Activated CD8-positive, alpha-beta memory T cell treated with anti-CD3 and anti-CD28 coated beads for 48 hours (primary cell): ENCODE measurements at regions not wholly inside any gene's neighbourhood (a gene's known extent, or its start where the extent isn't known, plus 50 kb on each side); places are given as distances from the start of the nearest gene placed in this dataset.

Source experiments
- DNase-seq, 3 experiments: peaks; one replicate each; pipeline ENCODE4 v3.0.0-alpha.2; 2020; ENCODE audit warnings: low read depth in 2 of 3, low spot score in 2 of 3

- DNase-seq: no peak
These were observed 304.9 kb upstream of the DUSP10 start for GRCh38 chr1:222046684-222047263.

- no peak for DNase-seq
These were observed 303.9 kb upstream of the DUSP10 start for GRCh38 chr1:222045786-222046185.

GRCh38 chr1:222045236-222045635 lies 303.3 kb upstream of the DUSP10 start:
- no peak for DNase-seq

- DNase-seq: no peak
These were observed 301.8 kb upstream of the DUSP10 start for GRCh38 chr1:222043444-222044292.

- DNase-seq: no peak
These were observed 300.2 kb upstream of the DUSP10 start for GRCh38 chr1:222042120-222042519.

GRCh38 chr1:222040955-222041354 lies 299.1 kb upstream of the DUSP10 start:
- no peak for DNase-seq

- DNase-seq: no peak
These were observed 298.4 kb upstream of the DUSP10 start for GRCh38 chr1:222040121-222040805.

GRCh38 chr1:222038971-222039370 lies 297.1 kb upstream of the DUSP10 start:
- DNase-seq: no peak

- no peak for DNase-seq
These were observed 295.8 kb upstream of the DUSP10 start for GRCh38 chr1:222037720-222038119.

- DNase-seq: no peak
These were observed 292.9 kb upstream of the DUSP10 start for GRCh38 chr1:222034790-222035189.

GRCh38 chr1:222033450-222033849 lies 291.6 kb upstream of the DUSP10 start:
- DNase-seq: no peak

- no peak for DNase-seq
These were observed 289.4 kb upstream of the DUSP10 start for GRCh38 chr1:222031318-222031717.

- DNase-seq: no peak
These were observed 286.8 kb upstream of the DUSP10 start for GRCh38 chr1:222028676-222029075.

- no peak for DNase-seq
These were observed 286.2 kb upstream of the DUSP10 start for GRCh38 chr1:222028116-222028515.

GRCh38 chr1:222026280-222026679 lies 284.4 kb upstream of the DUSP10 start:
- DNase-seq: no peak

- DNase-seq: no peak
These were observed 281.1 kb upstream of the DUSP10 start for GRCh38 chr1:222023025-222023424.

GRCh38 chr1:222021129-222021528 lies 279.2 kb upstream of the DUSP10 start:
- no peak for DNase-seq

GRCh38 chr1:222020553-222020952 lies 278.7 kb upstream of the DUSP10 start:
- no peak for DNase-seq

- DNase-seq: no peak
These were observed 277.1 kb upstream of the DUSP10 start for GRCh38 chr1:222019029-222019428.

GRCh38 chr1:222018041-222018440 lies 276.2 kb upstream of the DUSP10 start:
- DNase-seq: no peak

GRCh38 chr1:222015686-222016085 lies 273.8 kb upstream of the DUSP10 start:
- no peak for DNase-seq

GRCh38 chr1:222014001-222014400 lies 272.1 kb upstream of the DUSP10 start:
- no peak for DNase-seq
